Adrenal gland (tissue), 5 donors: ENCODE measurements at regions not wholly inside any gene's neighbourhood (a gene's known extent, or its start where the extent isn't known, plus 50 kb on each side); places are given as distances from the start of the nearest gene placed in this dataset.

Experiments used
- POLR2A ChIP-seq, 2 donors: fragments of 450-650 bp; IDR thresholded peaks; one replicate each; pipeline ENCODE4 v1.6.1; 2017; ENCODE audit warnings: antibody characterized with exemption in 2 of 2, mild to moderate bottlenecking in 2 of 2, moderate library complexity in 1 of 2
- TF ChIP-seq, protein P1 (sequence below), 6 experiments: fragments of 450-650 bp in 4 of 6; fragments of 200-600 bp in 2 of 6; sonication (generic) in 1 of 6; IDR thresholded peaks; 1 replicate in 5 of 6; 2 replicates in 1 of 6; pipeline versions ENCODE4 v1.5.1 to v1.8.0; 2016 to 2021; ENCODE audit warnings: antibody characterized with exemption in 6 of 6, mild to moderate bottlenecking in 2 of 6, moderate library complexity in 1 of 6
- donor health status: DM: no; HTN: no; CAD: no.

DNA sequence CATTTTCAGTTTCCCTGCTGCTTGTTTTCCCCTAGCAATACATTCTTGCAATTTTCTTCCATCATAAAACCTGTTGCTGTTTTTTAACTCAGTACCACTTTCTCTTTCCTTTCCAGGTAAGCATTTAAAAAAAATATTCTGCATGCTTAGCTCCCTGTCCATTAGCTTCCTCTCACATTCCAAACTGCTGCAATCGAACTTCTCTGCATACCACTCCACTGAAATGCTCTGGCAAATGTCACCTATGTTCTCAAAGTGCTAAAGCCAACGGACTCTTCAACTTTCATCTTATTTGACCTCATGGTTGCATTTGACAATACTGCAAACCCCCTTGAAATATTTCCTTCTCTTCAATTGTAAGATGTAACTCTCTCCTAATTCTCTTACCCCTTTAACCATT, 192.7 kb downstream of the ANAPC10 start:
- TF ChIP-seq, protein P1, sequence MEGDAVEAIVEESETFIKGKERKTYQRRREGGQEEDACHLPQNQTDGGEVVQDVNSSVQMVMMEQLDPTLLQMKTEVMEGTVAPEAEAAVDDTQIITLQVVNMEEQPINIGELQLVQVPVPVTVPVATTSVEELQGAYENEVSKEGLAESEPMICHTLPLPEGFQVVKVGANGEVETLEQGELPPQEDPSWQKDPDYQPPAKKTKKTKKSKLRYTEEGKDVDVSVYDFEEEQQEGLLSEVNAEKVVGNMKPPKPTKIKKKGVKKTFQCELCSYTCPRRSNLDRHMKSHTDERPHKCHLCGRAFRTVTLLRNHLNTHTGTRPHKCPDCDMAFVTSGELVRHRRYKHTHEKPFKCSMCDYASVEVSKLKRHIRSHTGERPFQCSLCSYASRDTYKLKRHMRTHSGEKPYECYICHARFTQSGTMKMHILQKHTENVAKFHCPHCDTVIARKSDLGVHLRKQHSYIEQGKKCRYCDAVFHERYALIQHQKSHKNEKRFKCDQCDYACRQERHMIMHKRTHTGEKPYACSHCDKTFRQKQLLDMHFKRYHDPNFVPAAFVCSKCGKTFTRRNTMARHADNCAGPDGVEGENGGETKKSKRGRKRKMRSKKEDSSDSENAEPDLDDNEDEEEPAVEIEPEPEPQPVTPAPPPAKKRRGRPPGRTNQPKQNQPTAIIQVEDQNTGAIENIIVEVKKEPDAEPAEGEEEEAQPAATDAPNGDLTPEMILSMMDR (IDR thresholded peaks at IDR 0.05): no peak
- no peak for TF ChIP-seq POLR2A (IDR thresholded peaks at IDR 0.05)
